Upper lobe of right lung (tissue), 1 donor: ENCODE measurements at regions not wholly inside any gene's neighbourhood (a gene's known extent, or its start where the extent isn't known, plus 50 kb on each side); places are given as distances from the start of the nearest gene placed in this dataset.
"Not testable (repeated sequence)": the region's sequence is repeated elsewhere in the genome, so short reads cannot be mapped to it uniquely, and the experiment has no call there.

Experiments used
- ATAC-seq: fragments of 200-7000 bp; cut with Tn5 transposase; one replicate; pipeline ENCODE4 v1.9.1; 2020; ENCODE audit warnings: mild to moderate bottlenecking, moderate library complexity
- DNase-seq: peaks from one replicate; pipeline ENCODE4 v3.0.0-alpha.2; 2020
- H3K27ac ChIP-seq: fragments of 200-600 bp; one replicate; pipeline ENCODE4 v1.8.0; 2022
- H3K27me3 ChIP-seq: fragments of 200-600 bp; one replicate; pipeline ENCODE4 v1.8.0; 2022; ENCODE audit warnings: mild to moderate bottlenecking
- H3K36me3 ChIP-seq: fragments of 200-600 bp; one replicate; pipeline ENCODE4 v1.8.0; 2022
- H3K4me1 ChIP-seq: fragments of 200-600 bp; one replicate; pipeline ENCODE4 v1.8.0; 2022
- H3K4me3 ChIP-seq: fragments of 200-600 bp; one replicate; pipeline ENCODE4 v1.8.0; 2022; ENCODE audit warnings: mild to moderate bottlenecking
- H3K9me3 ChIP-seq: fragments of 200-600 bp; one replicate; pipeline ENCODE4 v1.8.0; 2022
- CTCF ChIP-seq: fragments of 200-600 bp; IDR thresholded peaks from one replicate; pipeline ENCODE4 v1.8.0; 2022; ENCODE audit warnings: antibody characterized with exemption
- intact Hi-C: fragments of 100-400 bp; cut with DNase I; formaldehyde crosslinking; loops from one replicate; pipeline ENCODE4 v1.11.0; 2022
- donor health status: DM: no; HTN: yes; CAD: no; lungs with severe emphysema.

GRCh38 chr12:60529261-60529660 is 933.4 kb downstream of the SLC16A7 start:
- Histone ChIP-seq H3K4me1 (no peaks in the 10 kb centered on the region), H3K36me3 (no peaks in the 10 kb centered on the region), H3K27ac (no peak overlapping the region), H3K9me3 (no peaks in the 10 kb centered on the region), H3K27me3 (no peaks in the 10 kb centered on the region), H3K4me3 (no peak overlapping the region)
- intact Hi-C loops, result no loop called here
- ATAC-seq, result no peak
- DNase-seq, result no peak
- TF ChIP-seq CTCF, result no peak

GRCh38 chr12:60529723-60530122 is 933.9 kb downstream of the SLC16A7 start:
- DNase-seq (no peak), ATAC-seq (no peak)
- TF ChIP-seq CTCF, result no peak
- Histone ChIP-seq H3K4me1 (no peaks in the 10 kb centered on the region), H3K27ac (no peak overlapping the region), H3K36me3 (no peaks in the 10 kb centered on the region), H3K9me3 (no peaks in the 10 kb centered on the region), H3K27me3 (no peaks in the 10 kb centered on the region), H3K4me3 (no peak overlapping the region)
- intact Hi-C loops, result no loop called here

GRCh38 chr12:60535363-60535762 is 939.5 kb downstream of the SLC16A7 start:
- no peak for DNase-seq
- Histone ChIP-seq H3K4me3 (no peak overlapping the region), H3K4me1 (no peaks in the 10 kb centered on the region), H3K9me3 (no peaks in the 10 kb centered on the region), H3K36me3 (no peaks in the 10 kb centered on the region), H3K27me3 (no peaks in the 10 kb centered on the region), H3K27ac (no peak overlapping the region)
- no peak for ATAC-seq
- no peak for TF ChIP-seq CTCF
- intact Hi-C loops, result no loop called here

- no peak for TF ChIP-seq CTCF
- Histone ChIP-seq H3K4me1 (no peaks in the 10 kb centered on the region), H3K9me3 (no peaks in the 10 kb centered on the region), H3K36me3 (no peaks in the 10 kb centered on the region), H3K4me3 (no peak overlapping the region), H3K27me3 (no peaks in the 10 kb centered on the region), H3K27ac (no peak overlapping the region)
- intact Hi-C loops, result no loop called here
- no peak for DNase-seq
- no peak for ATAC-seq
Measured at GRCh38 chr12:60539592-60539991, 943.8 kb downstream of the SLC16A7 start.

GRCh38 chr12:60568914-60569313 is 973.1 kb downstream of the SLC16A7 start:
- H3K36me3 ChIP-seq, result no peaks in the 10 kb centered on the region
- H3K9me3 ChIP-seq, result no peaks in the 10 kb centered on the region
- H3K4me3 ChIP-seq, result no peak overlapping the region
- intact Hi-C loops, result no loop called here
- ATAC-seq (no peak), DNase-seq (no peak)
- H3K27ac ChIP-seq, result no peak overlapping the region
- H3K27me3 ChIP-seq, result no peaks in the 10 kb centered on the region
- no peak for TF ChIP-seq CTCF
- H3K4me1 ChIP-seq, result no peaks in the 10 kb centered on the region

GRCh38 chr12:60577607-60578006 is 981.8 kb downstream of the SLC16A7 start:
- Histone ChIP-seq H3K4me3 (no peak overlapping the region), H3K9me3 (no peaks in the 10 kb centered on the region), H3K36me3 (no peaks in the 10 kb centered on the region), H3K27ac (no peak overlapping the region), H3K4me1 (no peaks in the 10 kb centered on the region), H3K27me3 (no peaks in the 10 kb centered on the region)
- intact Hi-C loops, result no loop called here
- no peak for DNase-seq
- ATAC-seq, result no peak
- no peak for TF ChIP-seq CTCF

GRCh38 chr12:60587664-60588063 is 991.8 kb downstream of the SLC16A7 start:
- H3K9me3 ChIP-seq, ATAC-seq, DNase-seq, H3K36me3 ChIP-seq, H3K27me3 ChIP-seq, intact Hi-C loops, H3K4me1 ChIP-seq, H3K27ac ChIP-seq, H3K4me3 ChIP-seq: not testable (repeated sequence)
